Left lung (tissue), 4 donors: ENCODE measurements at regions not wholly inside any gene's neighbourhood (a gene's known extent, or its start where the extent isn't known, plus 50 kb on each side); places are given as distances from the start of the nearest gene placed in this dataset.

ENCODE experiments used
- ATAC-seq: fragments of 200-7000 bp; cut with Tn5 transposase; one replicate; pipeline ENCODE4 v1.9.1; 2020; ENCODE audit warnings: moderate library complexity
- DNase-seq, 4 donors: peaks; one replicate each; pipeline ENCODE4 v3.0.0-alpha.2; 2013 to 2020
- H3K27ac ChIP-seq, 2 donors: fragments of 200-600 bp; sonication (generic) in 1 of 2; one replicate each; pipeline versions ENCODE4 v1.5.0 to v1.8.0; 2020 to 2021
- H3K27me3 ChIP-seq, 2 donors: fragments of 200-600 bp; sonication (generic) in 1 of 2; one replicate each; pipeline versions ENCODE4 v1.5.0 to v1.8.0; 2020 to 2021
- H3K36me3 ChIP-seq, 2 donors: fragments of 200-600 bp; sonication (generic) in 1 of 2; one replicate each; pipeline versions ENCODE4 v1.5.0 to v1.8.0; 2020 to 2021
- H3K4me1 ChIP-seq, 2 donors: fragments of 200-600 bp; one replicate each; pipeline ENCODE4 v1.8.0; 2021
- H3K4me3 ChIP-seq, 2 donors: fragments of 200-600 bp; sonication (generic) in 1 of 2; one replicate each; pipeline versions ENCODE4 v1.5.0 to v1.8.0; 2020 to 2021; ENCODE audit warnings: mild to moderate bottlenecking in 1 of 2
- H3K9me3 ChIP-seq, 2 donors: fragments of 200-600 bp; sonication (generic) in 1 of 2; one replicate each; pipeline versions ENCODE4 v1.5.0 to v1.8.0; 2020 to 2021
- intact Hi-C, 2 donors: fragments of 100-400 bp; cut with DNase I; formaldehyde crosslinking; loops; one replicate each; pipeline versions ENCODE4 v1.11.2 to v1.14.2; 2022
- TF ChIP-seq, protein P1 (sequence below), 2 donors: fragments of 200-600 bp; sonication (generic) in 1 of 2; IDR thresholded peaks; one replicate each; pipeline versions ENCODE4 v1.5.0 to v1.8.0; 2021; ENCODE audit warnings: antibody characterized with exemption in 2 of 2
- donor health status: DM: no; HTN: yes; CAD: no.
- donor health status: DM: no; HTN: no; CAD: no.

DNA sequence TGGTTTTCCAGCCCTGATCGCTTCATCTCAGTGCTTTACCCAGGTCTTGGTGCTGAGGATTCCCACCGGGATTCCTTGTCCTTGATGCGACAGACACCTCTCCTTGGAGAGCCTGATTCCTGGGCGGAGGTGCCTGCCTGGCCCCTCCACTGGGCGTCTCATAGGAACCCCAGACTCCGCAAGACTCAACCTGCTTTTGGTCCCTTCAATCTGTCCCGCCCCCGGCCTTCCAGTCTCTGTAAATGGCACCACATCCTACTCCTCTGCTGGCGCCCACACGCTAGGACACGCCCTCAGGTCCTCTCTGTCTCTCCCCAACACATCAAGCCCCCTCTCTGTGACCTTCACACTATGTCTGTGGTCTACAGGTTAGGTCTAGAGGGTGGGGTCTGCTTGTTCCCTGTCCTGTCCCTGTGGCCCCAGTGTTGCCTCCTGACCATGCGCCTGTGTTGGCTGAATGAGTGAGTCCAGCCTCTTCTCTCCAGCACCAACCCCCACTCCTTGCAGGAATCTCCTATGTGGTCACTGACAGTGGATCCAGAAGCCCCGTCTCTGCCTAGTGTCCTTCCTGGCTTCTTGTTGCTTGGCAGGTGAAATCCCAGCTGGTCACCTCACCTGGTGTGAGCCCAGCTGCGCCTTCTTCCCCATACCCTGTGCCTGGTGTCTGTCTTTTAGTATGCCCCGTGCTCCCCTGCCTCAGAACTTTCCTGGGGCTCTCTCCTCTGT lies 119.7 kb upstream of the C1orf174 start:
- intact Hi-C loops: no loop called here
- peak in 1 of 4 donors; percentile 61 for DNase-seq
- Histone ChIP-seq H3K27me3 (peaks cover 0 to 47% of the 10 kb centered on the region in 2 donors), H3K27ac (no peak overlapping the region), H3K4me3 (no peak overlapping the region), H3K9me3 (no peaks in the 10 kb centered on the region), H3K36me3 (no peaks in the 10 kb centered on the region), H3K4me1 (no peaks in the 10 kb centered on the region)
- TF ChIP-seq, protein P1, sequence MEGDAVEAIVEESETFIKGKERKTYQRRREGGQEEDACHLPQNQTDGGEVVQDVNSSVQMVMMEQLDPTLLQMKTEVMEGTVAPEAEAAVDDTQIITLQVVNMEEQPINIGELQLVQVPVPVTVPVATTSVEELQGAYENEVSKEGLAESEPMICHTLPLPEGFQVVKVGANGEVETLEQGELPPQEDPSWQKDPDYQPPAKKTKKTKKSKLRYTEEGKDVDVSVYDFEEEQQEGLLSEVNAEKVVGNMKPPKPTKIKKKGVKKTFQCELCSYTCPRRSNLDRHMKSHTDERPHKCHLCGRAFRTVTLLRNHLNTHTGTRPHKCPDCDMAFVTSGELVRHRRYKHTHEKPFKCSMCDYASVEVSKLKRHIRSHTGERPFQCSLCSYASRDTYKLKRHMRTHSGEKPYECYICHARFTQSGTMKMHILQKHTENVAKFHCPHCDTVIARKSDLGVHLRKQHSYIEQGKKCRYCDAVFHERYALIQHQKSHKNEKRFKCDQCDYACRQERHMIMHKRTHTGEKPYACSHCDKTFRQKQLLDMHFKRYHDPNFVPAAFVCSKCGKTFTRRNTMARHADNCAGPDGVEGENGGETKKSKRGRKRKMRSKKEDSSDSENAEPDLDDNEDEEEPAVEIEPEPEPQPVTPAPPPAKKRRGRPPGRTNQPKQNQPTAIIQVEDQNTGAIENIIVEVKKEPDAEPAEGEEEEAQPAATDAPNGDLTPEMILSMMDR (IDR thresholded peaks at IDR 0.05): no peak
- no peak for ATAC-seq

DNA sequence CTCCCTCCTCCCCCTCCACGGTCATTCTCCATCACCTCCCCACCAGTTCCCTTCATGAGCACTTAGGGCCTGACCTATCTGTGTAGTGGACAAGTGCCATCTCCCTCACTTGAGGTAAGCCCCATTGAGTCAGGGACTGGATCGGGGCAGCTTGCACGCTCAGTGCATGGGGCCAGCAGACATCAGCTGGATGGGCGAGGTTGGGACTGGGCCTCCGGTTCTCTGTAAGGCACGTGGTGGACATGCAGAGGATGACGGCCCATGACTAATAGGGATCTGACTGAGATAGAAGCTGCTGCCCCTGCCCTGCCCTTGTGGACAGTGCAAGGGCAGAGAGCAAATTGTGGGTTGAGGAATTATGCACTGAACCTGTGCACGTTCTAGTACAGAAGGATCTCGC lies 120.4 kb upstream of the C1orf174 start:
- DNase-seq (peak in 1 of 4 donors; percentile 26), ATAC-seq (no peak)
- Histone ChIP-seq H3K36me3 (no peaks in the 10 kb centered on the region), H3K27me3 (peaks cover 0 to 45% of the 10 kb centered on the region in 2 donors), H3K9me3 (no peaks in the 10 kb centered on the region), H3K4me1 (no peaks in the 10 kb centered on the region), H3K4me3 (no peak overlapping the region), H3K27ac (no peak overlapping the region)
- TF ChIP-seq, protein P1 (IDR thresholded peaks at IDR 0.05): no peak
- intact Hi-C loops: no loop called here

DNA sequence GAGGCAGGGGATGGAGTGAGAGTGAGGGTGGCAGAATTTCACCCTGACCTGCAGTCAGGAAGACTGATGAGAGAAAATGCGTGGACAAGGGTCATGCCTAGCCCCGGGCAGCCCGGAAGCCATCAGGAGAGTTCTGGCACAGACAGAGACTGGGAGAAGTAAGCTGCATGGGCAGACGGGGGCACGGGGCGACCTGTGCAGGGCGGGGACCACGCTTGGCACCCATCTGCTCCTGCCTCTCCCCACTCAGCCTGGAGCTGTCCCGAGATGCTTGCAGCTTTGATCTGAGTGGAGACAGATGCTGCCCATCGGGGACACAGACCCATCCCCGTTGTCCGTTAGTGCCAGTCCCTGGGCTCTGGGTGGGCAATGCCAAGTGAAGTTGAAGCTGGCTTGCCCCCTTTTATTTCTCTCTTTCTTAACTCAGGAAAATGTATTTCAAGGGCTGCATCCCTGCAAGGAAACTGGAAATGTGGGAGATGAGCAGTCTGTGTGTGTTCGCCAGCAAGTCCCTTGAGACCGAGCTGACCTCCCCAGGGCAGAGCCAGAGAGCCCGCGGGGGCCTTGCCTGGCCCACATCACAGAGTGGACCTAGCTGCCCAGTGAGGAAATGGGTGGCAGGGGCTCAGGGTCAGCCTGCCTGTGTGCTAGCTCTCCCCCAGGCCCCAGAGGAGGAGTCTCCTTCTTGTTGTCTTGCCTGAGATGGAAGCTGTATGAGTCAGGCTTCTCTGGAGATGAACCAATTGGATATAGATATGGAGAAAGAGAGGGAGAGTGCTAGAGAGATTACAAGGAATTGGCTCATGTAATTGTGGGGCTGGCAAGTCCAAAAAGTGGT lies 121.3 kb upstream of the C1orf174 start:
- no peaks in the 10 kb centered on the region for H3K4me1 ChIP-seq
- TF ChIP-seq, protein P1 (IDR thresholded peaks at IDR 0.05): no peak
- no peak for ATAC-seq

DNA sequence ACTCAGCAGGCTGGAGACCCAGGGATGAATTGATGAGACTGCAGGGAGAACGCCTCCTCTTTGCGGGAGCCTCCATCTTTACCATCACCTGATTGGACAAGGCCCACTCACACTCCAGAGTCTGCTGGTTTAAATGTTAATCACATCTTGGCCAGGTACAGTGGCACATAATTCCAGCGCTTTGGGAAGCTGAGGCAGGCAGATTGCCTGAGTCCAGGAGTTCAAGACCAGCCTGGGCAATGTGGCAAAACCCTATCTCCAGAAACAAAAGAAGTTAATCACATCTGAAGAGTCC lies 121.8 kb upstream of the C1orf174 start:
- TF ChIP-seq, protein P1 (IDR thresholded peaks at IDR 0.05): no peak
- Histone ChIP-seq H3K27me3 (peaks cover 0 to 58% of the 10 kb centered on the region in 2 donors), H3K4me1 (no peaks in the 10 kb centered on the region), H3K27ac (no peak overlapping the region), H3K9me3 (no peaks in the 10 kb centered on the region), H3K36me3 (no peaks in the 10 kb centered on the region), H3K4me3 (no peak overlapping the region)
- intact Hi-C loops: no loop called here
- ATAC-seq (no peak), DNase-seq (no peak)

More for the DNA sequence above, 121.3 kb upstream of the C1orf174 start:
- DNase-seq: peak in 1 of 4 donors; percentile 61
- H3K4me3 ChIP-seq: no peak overlapping the region
- no peaks in the 10 kb centered on the region for H3K9me3 ChIP-seq
- intact Hi-C loops: no loop called here
- no peaks in the 10 kb centered on the region for H3K36me3 ChIP-seq
- no peak overlapping the region for H3K27ac ChIP-seq
- peaks cover 0 to 52% of the 10 kb centered on the region in 2 donors for H3K27me3 ChIP-seq

DNA sequence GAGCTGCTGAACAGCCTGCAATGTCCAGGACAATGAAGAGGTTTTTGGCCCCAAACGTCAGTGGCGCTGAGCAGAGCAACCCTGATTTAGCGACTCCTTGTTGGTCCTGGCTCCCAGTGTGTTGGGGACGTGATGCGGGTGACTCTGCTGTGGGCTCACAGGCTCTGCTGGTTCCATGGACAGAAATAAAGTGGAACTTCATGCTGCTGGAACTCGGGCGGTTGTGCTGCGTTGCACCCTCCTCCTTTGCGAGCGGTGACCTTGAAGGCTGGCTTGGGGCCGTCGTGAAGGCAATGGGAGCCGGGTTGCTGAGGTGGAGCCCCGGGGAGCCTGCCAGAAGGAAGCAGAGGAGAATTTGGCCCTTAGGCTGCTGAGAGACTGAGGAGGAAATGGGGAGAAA lies 122.6 kb upstream of the C1orf174 start:
- Histone ChIP-seq H3K36me3 (no peaks in the 10 kb centered on the region), H3K4me3 (no peak overlapping the region), H3K4me1 (no peaks in the 10 kb centered on the region), H3K27ac (no peak overlapping the region), H3K9me3 (no peaks in the 10 kb centered on the region), H3K27me3 (peaks cover 0 to 66% of the 10 kb centered on the region in 2 donors)
- intact Hi-C loops: no loop called here
- ATAC-seq (no peak), DNase-seq (no peak)
- TF ChIP-seq, protein P1 (IDR thresholded peaks at IDR 0.05): no peak
